HL-60 (cell line): ENCODE measurements at regions not wholly inside any gene's neighbourhood (a gene's known extent, or its start where the extent isn't known, plus 50 kb on each side); places are given as distances from the start of the nearest gene placed in this dataset.

Experiments
- POLR2AphosphoS5 ChIP-seq: IDR thresholded peaks from 2 replicates; pipeline ENCODE4 v1.6.1; 2012; ENCODE audit warnings: low read depth
- TF ChIP-seq, protein P1 (sequence below): IDR thresholded peaks from one replicate; pipeline ENCODE4 v1.5.1; 2011; ENCODE audit warnings: low read length, control low read depth, inconsistent platforms; ENCODE audit not compliant: insufficient read depth

DNA sequence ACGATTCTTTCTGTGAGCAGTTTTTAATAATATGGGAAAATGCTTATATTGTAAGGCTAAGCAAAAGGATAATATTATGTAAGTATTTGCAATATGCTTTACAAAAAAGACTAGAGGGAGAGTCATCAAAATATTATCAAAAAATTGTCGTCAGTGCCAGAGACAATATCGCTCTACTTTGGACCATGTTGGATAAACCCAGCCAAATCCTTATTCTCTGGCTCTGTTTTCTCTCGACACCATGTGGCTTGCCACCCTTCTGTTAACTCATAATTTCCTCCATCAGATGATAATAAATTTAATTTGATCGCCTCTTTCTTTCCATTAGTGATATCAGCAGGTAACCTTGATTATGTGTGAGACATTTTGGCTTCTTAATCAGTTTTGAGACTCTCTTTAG lies 129.9 kb downstream of the CDC42EP3 start:
- TF ChIP-seq POLR2AphosphoS5: no peak
- TF ChIP-seq, protein P1, sequence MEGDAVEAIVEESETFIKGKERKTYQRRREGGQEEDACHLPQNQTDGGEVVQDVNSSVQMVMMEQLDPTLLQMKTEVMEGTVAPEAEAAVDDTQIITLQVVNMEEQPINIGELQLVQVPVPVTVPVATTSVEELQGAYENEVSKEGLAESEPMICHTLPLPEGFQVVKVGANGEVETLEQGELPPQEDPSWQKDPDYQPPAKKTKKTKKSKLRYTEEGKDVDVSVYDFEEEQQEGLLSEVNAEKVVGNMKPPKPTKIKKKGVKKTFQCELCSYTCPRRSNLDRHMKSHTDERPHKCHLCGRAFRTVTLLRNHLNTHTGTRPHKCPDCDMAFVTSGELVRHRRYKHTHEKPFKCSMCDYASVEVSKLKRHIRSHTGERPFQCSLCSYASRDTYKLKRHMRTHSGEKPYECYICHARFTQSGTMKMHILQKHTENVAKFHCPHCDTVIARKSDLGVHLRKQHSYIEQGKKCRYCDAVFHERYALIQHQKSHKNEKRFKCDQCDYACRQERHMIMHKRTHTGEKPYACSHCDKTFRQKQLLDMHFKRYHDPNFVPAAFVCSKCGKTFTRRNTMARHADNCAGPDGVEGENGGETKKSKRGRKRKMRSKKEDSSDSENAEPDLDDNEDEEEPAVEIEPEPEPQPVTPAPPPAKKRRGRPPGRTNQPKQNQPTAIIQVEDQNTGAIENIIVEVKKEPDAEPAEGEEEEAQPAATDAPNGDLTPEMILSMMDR: no peak
